ENCODE measurements at regions not wholly inside any gene's neighbourhood (a gene's known extent, or its start where the extent isn't known, plus 50 kb on each side); places are given as distances from the start of the nearest gene placed in this dataset.

GRCh38 chr4:167713756-167714155 is 378.6 kb upstream of the ANXA10 start:
- no peak for TF ChIP-seq CTCF (conservative IDR thresholded peaks at IDR 0.05; ENCODE audit: low read depth, low read length)
- H3K4me3 ChIP-seq (ENCODE audit: low read depth, low read length) = no peak overlapping the region
- DNase-seq (ENCODE audit: low read depth) = no peak

- DNase-seq (ENCODE audit: low read depth) = no peak
- no peak overlapping the region for H3K4me3 ChIP-seq (ENCODE audit: low read depth, low read length)
- no peak for TF ChIP-seq CTCF (conservative IDR thresholded peaks at IDR 0.05; ENCODE audit: low read depth, low read length)
These were observed 377.2 kb upstream of the ANXA10 start for GRCh38 chr4:167715176-167715575.

- no peak overlapping the region for H3K4me3 ChIP-seq (ENCODE audit: low read depth, low read length)
- no peak for DNase-seq (ENCODE audit: low read depth)
- TF ChIP-seq CTCF (conservative IDR thresholded peaks at IDR 0.05; ENCODE audit: low read depth, low read length) = no peak
These were observed 374.8 kb upstream of the ANXA10 start for GRCh38 chr4:167717495-167717894.

- no peak for TF ChIP-seq CTCF (conservative IDR thresholded peaks at IDR 0.05; ENCODE audit: low read depth, low read length)
- no peak overlapping the region for H3K4me3 ChIP-seq (ENCODE audit: low read depth, low read length)
- no peak for DNase-seq (ENCODE audit: low read depth)
These were observed 370.5 kb upstream of the ANXA10 start for GRCh38 chr4:167721617-167722486.

GRCh38 chr4:167722487-167722808 is 369.9 kb upstream of the ANXA10 start:
- H3K4me3 ChIP-seq (ENCODE audit: low read depth, low read length) = no peak overlapping the region
- no peak for TF ChIP-seq CTCF (conservative IDR thresholded peaks at IDR 0.05; ENCODE audit: low read depth, low read length)
- no peak for DNase-seq (ENCODE audit: low read depth)

GRCh38 chr4:167724941-167725340 is 367.4 kb upstream of the ANXA10 start:
- H3K4me3 ChIP-seq (ENCODE audit: low read depth, low read length) = no peak overlapping the region
- TF ChIP-seq CTCF (conservative IDR thresholded peaks at IDR 0.05; ENCODE audit: low read depth, low read length) = no peak
- no peak for DNase-seq (ENCODE audit: low read depth)

- H3K4me3 ChIP-seq (ENCODE audit: low read depth, low read length) = no peak overlapping the region
- no peak for DNase-seq (ENCODE audit: low read depth)
- TF ChIP-seq CTCF (conservative IDR thresholded peaks at IDR 0.05; ENCODE audit: low read depth, low read length) = no peak
These were observed 361.6 kb upstream of the ANXA10 start for GRCh38 chr4:167730769-167731168.

Measured in epithelial cell of proximal tubule (primary cell).